D721Med (cell line): ENCODE measurements at regions not wholly inside any gene's neighbourhood (a gene's known extent, or its start where the extent isn't known, plus 50 kb on each side); places are given as distances from the start of the nearest gene placed in this dataset.

ENCODE experiments used
- DNase-seq: peaks from one replicate; pipeline ENCODE4 v3.0.0; 2011; ENCODE audit warnings: low spot score; ENCODE audit not compliant: insufficient read length
- FAIRE-seq: peaks from 2 replicates; lab custom pipeline; 2011; peaks lifted over from hg19 to GRCh38; lab: Jason Lieb, UNC
- CTCF ChIP-seq: IDR thresholded peaks from 2 replicates; pipeline ENCODE4 v1.5.1; 2012; ENCODE audit warnings: mild to moderate bottlenecking, control low read depth; ENCODE audit not compliant: insufficient read depth; ENCODE audit errors: missing control alignments

- peak; percentile 94 for FAIRE-seq
- no peak for DNase-seq
These were observed 64.0 kb upstream of the PMAIP1 start for GRCh38 chr18:59835605-59836379.

GRCh38 chr18:59834267-59834666, 65.5 kb upstream of the PMAIP1 start:
- FAIRE-seq (peak; percentile 61), DNase-seq (no peak)
- TF ChIP-seq CTCF: no peak

More at GRCh38 chr18:59835605-59836379, 64.0 kb upstream of the PMAIP1 start:
- TF ChIP-seq CTCF: no peak

GRCh38 chr18:59833785-59834184, 66.0 kb upstream of the PMAIP1 start:
- no peak for DNase-seq
- FAIRE-seq: peak; percentile 84
- TF ChIP-seq CTCF: no peak

GRCh38 chr18:59823596-59824195, 76.1 kb upstream of the PMAIP1 start:
- FAIRE-seq (peak; percentile 99), DNase-seq (no peak)
- TF ChIP-seq CTCF: peak; percentile 93

GRCh38 chr18:59822612-59823550, 76.9 kb upstream of the PMAIP1 start:
- FAIRE-seq: no peak
- TF ChIP-seq CTCF: no peak
- no peak for DNase-seq

- no peak for TF ChIP-seq CTCF
- no peak for DNase-seq
- peak; percentile 97 for FAIRE-seq
These were observed 77.8 kb upstream of the PMAIP1 start for GRCh38 chr18:59821983-59822382.
